ENCODE measurements at regions not wholly inside any gene's neighbourhood (a gene's known extent, or its start where the extent isn't known, plus 50 kb on each side); places are given as distances from the start of the nearest gene placed in this dataset.

GRCh38 chr7:20945451-20945850 is 158.8 kb upstream of the SP8 start:
- no peak for DNase-seq (ENCODE audit: low read depth)

- DNase-seq (ENCODE audit: low read depth): no peak
Observed at GRCh38 chr7:20952916-20953315, 166.2 kb upstream of the SP8 start.

GRCh38 chr7:20954711-20955619 is 168.3 kb upstream of the SP8 start:
- DNase-seq (ENCODE audit: low read depth): no peak

- no peak for DNase-seq (ENCODE audit: low read depth)
Observed at GRCh38 chr7:20958572-20958971, 171.9 kb upstream of the SP8 start.

- no peak for DNase-seq (ENCODE audit: low read depth)
Observed at GRCh38 chr7:20959281-20959680, 172.6 kb upstream of the SP8 start.

GRCh38 chr7:20963556-20964280 is 177.0 kb upstream of the SP8 start:
- no peak for DNase-seq (ENCODE audit: low read depth)

- DNase-seq (ENCODE audit: low read depth): no peak
Observed at GRCh38 chr7:20964281-20964918, 177.7 kb upstream of the SP8 start.

- DNase-seq (ENCODE audit: low read depth): no peak
Observed at GRCh38 chr7:20971219-20971618, 184.5 kb upstream of the SP8 start.

GRCh38 chr7:20980232-20980631 is 193.5 kb upstream of the SP8 start:
- DNase-seq (ENCODE audit: low read depth): no peak

- no peak for DNase-seq (ENCODE audit: low read depth)
Observed at GRCh38 chr7:20980668-20981264, 194.1 kb upstream of the SP8 start.

GRCh38 chr7:20988340-20988739 is 201.7 kb upstream of the SP8 start:
- DNase-seq (ENCODE audit: low read depth): no peak

- no peak for DNase-seq (ENCODE audit: low read depth)
Observed at GRCh38 chr7:20991544-20991943, 204.9 kb upstream of the SP8 start.

- DNase-seq (ENCODE audit: low read depth): no peak
Observed at GRCh38 chr7:20993693-20994092, 207.0 kb upstream of the SP8 start.

GRCh38 chr7:20998309-20998708 is 211.6 kb upstream of the SP8 start:
- no peak for DNase-seq (ENCODE audit: low read depth)

- no peak for DNase-seq (ENCODE audit: low read depth)
Observed at GRCh38 chr7:21011153-21011552, 224.5 kb upstream of the SP8 start.

GRCh38 chr7:21013765-21014539 is 227.3 kb upstream of the SP8 start:
- no peak for DNase-seq (ENCODE audit: low read depth)

- DNase-seq (ENCODE audit: low read depth): no peak
Observed at GRCh38 chr7:21020667-21021066, 234.0 kb upstream of the SP8 start.

GRCh38 chr7:21023841-21024484 is 237.3 kb upstream of the SP8 start:
- no peak for DNase-seq (ENCODE audit: low read depth)

GRCh38 chr7:21024485-21024867 is 237.8 kb upstream of the SP8 start:
- no peak for DNase-seq (ENCODE audit: low read depth)

- no peak for DNase-seq (ENCODE audit: low read depth)
Observed at GRCh38 chr7:21028186-21028585, 241.5 kb upstream of the SP8 start.

- no peak for DNase-seq (ENCODE audit: low read depth)
Observed at GRCh38 chr7:21028599-21028998, 241.9 kb upstream of the SP8 start.
